CD14-positive monocyte (primary cell): ENCODE measurements at regions not wholly inside any gene's neighbourhood (a gene's known extent, or its start where the extent isn't known, plus 50 kb on each side); places are given as distances from the start of the nearest gene placed in this dataset.

ENCODE experiments used
- DNase-seq, 3 donors: peaks; one replicate each; pipeline ENCODE4 v3.0.0-alpha.2; 2011 to 2022
- H2AFZ ChIP-seq: 2 replicates; pipeline ENCODE4 v1.6.0; 2012; ENCODE audit warnings: mild to moderate bottlenecking, low read depth, low read length, inconsistent platforms; ENCODE audit not compliant: insufficient read depth, poor library complexity, severe bottlenecking
- H3K27ac ChIP-seq, 2 donors: 1 replicate in 1 of 2; 2 replicates in 1 of 2; pipeline ENCODE4 v1.5.1; 2012 to 2013; ENCODE audit warnings: low read length in 2 of 2, control low read depth in 1 of 2, inconsistent platforms in 1 of 2, low read depth in 1 of 2, mild to moderate bottlenecking in 1 of 2
- H3K27me3 ChIP-seq, 2 donors: one replicate each; pipeline versions ENCODE4 v1.6.0 to v1.6.1; 2011 to 2013; ENCODE audit warnings: low read length in 2 of 2; ENCODE audit not compliant: control insufficient read depth in 2 of 2, insufficient read depth in 2 of 2
- H3K36me3 ChIP-seq, 2 donors: replicated peaks in 1 of 2; 1 replicate in 1 of 2; 2 replicates in 1 of 2; pipeline versions ENCODE4 v1.5.1 to v1.6.1; 2012 to 2013; ENCODE audit warnings: low read length in 2 of 2, control low read depth in 1 of 2, inconsistent platforms in 1 of 2, mild to moderate bottlenecking in 1 of 2; ENCODE audit not compliant: insufficient read depth in 2 of 2, control insufficient read depth in 1 of 2
- H3K4me1 ChIP-seq, 2 donors: 1 replicate in 1 of 2; 2 replicates in 1 of 2; pipeline versions ENCODE4 v1.5.1 to v1.6.1; 2012 to 2013; ENCODE audit warnings: low read length in 2 of 2, control low read depth in 1 of 2, inconsistent platforms in 1 of 2, mild to moderate bottlenecking in 1 of 2, moderate library complexity in 1 of 2; ENCODE audit not compliant: insufficient read depth in 2 of 2, control insufficient read depth in 1 of 2
- H3K4me2 ChIP-seq: replicated peaks from 2 replicates; pipeline ENCODE3; 2012; ENCODE audit warnings: low read length, moderate library complexity, mild to moderate bottlenecking; ENCODE audit not compliant: poor library complexity, severe bottlenecking; ENCODE audit errors: extremely low read depth
- H3K4me3 ChIP-seq, 3 experiments: fragments of 200-600 bp in 1 of 3; sonication (generic) in 1 of 3; replicated peaks in 1 of 3; 1 replicate in 2 of 3; 2 replicates in 1 of 3; pipeline ENCODE4 v1.5.1; 2011 to 2013; ENCODE audit warnings: low read length in 3 of 3, mild to moderate bottlenecking in 3 of 3, control low read depth in 2 of 3, low read depth in 2 of 3, inconsistent platforms in 1 of 3, moderate library complexity in 1 of 3
- H3K79me2 ChIP-seq: 2 replicates; pipeline ENCODE4 v1.6.0; 2012; ENCODE audit warnings: mild to moderate bottlenecking, control low read depth, inconsistent platforms, low read length, moderate library complexity; ENCODE audit not compliant: insufficient read depth
- H3K9ac ChIP-seq: 2 replicates; pipeline ENCODE4 v1.6.0; 2017; ENCODE audit warnings: low read length, mild to moderate bottlenecking; ENCODE audit not compliant: insufficient read depth, poor library complexity, severe bottlenecking
- H3K9me3 ChIP-seq, 2 donors: replicated peaks in 1 of 2; 1 replicate in 1 of 2; 2 replicates in 1 of 2; pipeline versions ENCODE4 v1.5.1 to v1.6.1; 2012 to 2013; ENCODE audit warnings: low read length in 2 of 2, control low read depth in 1 of 2; ENCODE audit not compliant: control insufficient read depth in 1 of 2, insufficient read depth in 1 of 2
- H4K20me1 ChIP-seq: 2 replicates; pipeline ENCODE4 v1.6.0; 2012; ENCODE audit warnings: mild to moderate bottlenecking, low read length, control low read depth, moderate library complexity; ENCODE audit not compliant: insufficient read depth
- H3K27ac Mint-ChIP-seq, 7 donors: one replicate each; pipeline ENCODE4 v1.8.0; 2020; ENCODE audit warnings: mild to moderate bottlenecking in 7 of 7, mixed read lengths in 7 of 7, moderate library complexity in 6 of 7, inconsistent platforms in 2 of 7
- H3K27me3 Mint-ChIP-seq, 3 donors: one replicate each; pipeline ENCODE4 v1.8.0; 2021 to 2022; ENCODE audit warnings: low read depth in 3 of 3, mild to moderate bottlenecking in 3 of 3, mixed read lengths in 3 of 3, moderate library complexity in 3 of 3, inconsistent platforms in 1 of 3
- H3K36me3 Mint-ChIP-seq, 2 donors: one replicate each; pipeline ENCODE4 v1.8.0; 2020; ENCODE audit warnings: mixed read lengths in 2 of 2, inconsistent platforms in 1 of 2, mild to moderate bottlenecking in 1 of 2
- H3K4me1 Mint-ChIP-seq: one replicate; pipeline ENCODE4 v1.8.0; 2020; ENCODE audit warnings: mild to moderate bottlenecking, mixed read lengths
- H3K4me3 Mint-ChIP-seq, 2 donors: one replicate each; pipeline ENCODE4 v1.8.0; 2020; ENCODE audit warnings: mild to moderate bottlenecking in 2 of 2, mixed read lengths in 2 of 2, moderate library complexity in 1 of 2
- H3K9me3 Mint-ChIP-seq, 7 donors: one replicate each; pipeline ENCODE4 v1.8.0; 2020 to 2022; ENCODE audit warnings: mixed read lengths in 7 of 7, mild to moderate bottlenecking in 6 of 7, moderate library complexity in 6 of 7, inconsistent platforms in 2 of 7
- WGBS: methylation state at CpG from one replicate; pipeline ENCODE4 v1.1.5; 2013; ENCODE audit warnings: missing lambda C conversion rate; ENCODE audit not compliant: insufficient coverage; 5-methylcytosine and 5-hydroxymethylcytosine counted together
- intact Hi-C, 2 donors: fragments of 100-400 bp; cut with micrococcal nuclease; formaldehyde crosslinking; loops; one replicate each; pipeline versions ENCODE4 v1.15.0 to v1.15.1; 2023
- TF ChIP-seq, protein P1 (sequence below): fragments of 200-600 bp; IDR thresholded peaks from one replicate; pipeline ENCODE4 v1.8.0; 2022; ENCODE audit warnings: antibody characterized with exemption, mild to moderate bottlenecking

DNA sequence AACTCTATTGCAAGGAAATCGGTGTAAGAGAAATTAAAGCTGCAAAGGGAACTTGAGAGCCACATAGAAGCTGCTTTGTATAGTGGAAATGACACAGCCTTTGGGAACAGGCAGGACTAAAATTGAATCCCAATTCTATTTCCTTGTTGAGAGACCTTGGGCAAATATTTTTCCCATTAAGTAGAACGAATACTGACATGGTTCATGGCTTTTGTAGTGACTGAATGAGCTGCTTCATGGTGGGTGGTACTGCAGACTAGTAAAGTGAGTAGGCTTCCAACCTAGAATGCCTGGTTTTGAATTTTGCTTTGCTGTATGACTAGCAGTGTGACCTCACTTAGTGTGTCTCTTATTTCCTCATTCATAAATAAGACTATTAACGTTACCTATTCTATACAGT lies 182.2 kb upstream of the KCNIP4 start:
- no peaks in the 10 kb centered on the region for H3K27me3 ChIP-seq
- H3K79me2 ChIP-seq, result no peaks in the 10 kb centered on the region
- H3K9ac ChIP-seq, result no peak overlapping the region
- H3K36me3 Mint-ChIP-seq, result no peaks in the 10 kb centered on the region
- H3K4me1 Mint-ChIP-seq, result no peaks in the 10 kb centered on the region
- no peak overlapping the region for H3K4me3 Mint-ChIP-seq
- no peak overlapping the region for H3K4me2 ChIP-seq
- peaks cover 0 to 2% (median 0%) of the 10 kb centered on the region in 7 donors for H3K9me3 Mint-ChIP-seq
- no peaks in the 10 kb centered on the region for H4K20me1 ChIP-seq
- H3K4me1 ChIP-seq, result no peaks in the 10 kb centered on the region
- no peaks in the 10 kb centered on the region for H3K9me3 ChIP-seq
- H3K27me3 Mint-ChIP-seq, result no peaks in the 10 kb centered on the region
- H3K36me3 ChIP-seq, result no peaks in the 10 kb centered on the region
- no peak for DNase-seq
- H3K27ac ChIP-seq, result no peak overlapping the region
- WGBS, result 71% methylated on average over 1 of the region's 3 CpGs
- intact Hi-C loops, result no loop called here
- TF ChIP-seq, protein P1, sequence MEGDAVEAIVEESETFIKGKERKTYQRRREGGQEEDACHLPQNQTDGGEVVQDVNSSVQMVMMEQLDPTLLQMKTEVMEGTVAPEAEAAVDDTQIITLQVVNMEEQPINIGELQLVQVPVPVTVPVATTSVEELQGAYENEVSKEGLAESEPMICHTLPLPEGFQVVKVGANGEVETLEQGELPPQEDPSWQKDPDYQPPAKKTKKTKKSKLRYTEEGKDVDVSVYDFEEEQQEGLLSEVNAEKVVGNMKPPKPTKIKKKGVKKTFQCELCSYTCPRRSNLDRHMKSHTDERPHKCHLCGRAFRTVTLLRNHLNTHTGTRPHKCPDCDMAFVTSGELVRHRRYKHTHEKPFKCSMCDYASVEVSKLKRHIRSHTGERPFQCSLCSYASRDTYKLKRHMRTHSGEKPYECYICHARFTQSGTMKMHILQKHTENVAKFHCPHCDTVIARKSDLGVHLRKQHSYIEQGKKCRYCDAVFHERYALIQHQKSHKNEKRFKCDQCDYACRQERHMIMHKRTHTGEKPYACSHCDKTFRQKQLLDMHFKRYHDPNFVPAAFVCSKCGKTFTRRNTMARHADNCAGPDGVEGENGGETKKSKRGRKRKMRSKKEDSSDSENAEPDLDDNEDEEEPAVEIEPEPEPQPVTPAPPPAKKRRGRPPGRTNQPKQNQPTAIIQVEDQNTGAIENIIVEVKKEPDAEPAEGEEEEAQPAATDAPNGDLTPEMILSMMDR, result no peak
- H3K27ac Mint-ChIP-seq, result no peak overlapping the region
- no peak overlapping the region for H3K4me3 ChIP-seq
- H2AFZ ChIP-seq, result no peak overlapping the region

DNA sequence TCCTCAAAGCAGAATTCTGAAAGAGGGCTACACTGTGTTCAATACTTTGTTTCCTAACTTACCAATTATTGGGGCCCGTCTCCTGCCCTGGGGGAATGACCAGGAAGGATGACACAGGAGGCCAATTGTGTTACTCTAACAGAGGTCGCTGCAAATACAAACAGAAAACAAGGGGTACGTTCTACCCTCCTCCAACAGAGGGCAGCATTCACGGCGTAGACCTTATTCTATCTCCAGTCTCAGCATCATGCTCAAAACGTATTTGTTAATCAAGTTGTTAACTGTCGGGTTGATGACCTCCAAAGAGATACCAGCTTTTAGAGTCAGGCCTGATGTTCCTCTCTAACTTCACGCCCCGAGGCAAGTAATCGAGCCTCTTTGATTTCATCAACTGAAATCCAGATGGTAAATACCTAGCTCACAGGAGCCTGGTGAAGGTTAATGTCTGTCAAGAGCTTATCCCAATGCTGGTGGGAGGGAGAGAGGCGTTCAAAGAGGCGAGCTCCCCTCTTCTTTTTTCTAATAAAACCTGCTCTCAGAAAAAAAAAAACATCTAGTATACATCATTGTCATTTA lies 181.0 kb upstream of the KCNIP4 start:
- WGBS, result 17% methylated on average over 2 of the region's 12 CpGs
- Histone ChIP-seq H3K9me3 (no peaks in the 10 kb centered on the region), H3K4me2 (no peak overlapping the region), H3K9ac (no peak overlapping the region), H3K27me3 (no peaks in the 10 kb centered on the region), H3K36me3 (no peaks in the 10 kb centered on the region), H3K79me2 (no peaks in the 10 kb centered on the region), H3K4me3 (no peak overlapping the region), H4K20me1 (no peaks in the 10 kb centered on the region), H3K4me1 (no peaks in the 10 kb centered on the region), H3K27ac (no peak overlapping the region), H2AFZ (no peak overlapping the region)
- no peak overlapping the region for H3K4me3 Mint-ChIP-seq
- peaks cover 0 to 3% (median 0%) of the 10 kb centered on the region in 7 donors for H3K9me3 Mint-ChIP-seq
- no peaks in the 10 kb centered on the region for H3K4me1 Mint-ChIP-seq
- no peak for DNase-seq
- TF ChIP-seq, protein P1, result peak; percentile 10
- no peak overlapping the region for H3K27ac Mint-ChIP-seq
- no peaks in the 10 kb centered on the region for H3K36me3 Mint-ChIP-seq
- intact Hi-C loops, result no loop called here
- H3K27me3 Mint-ChIP-seq, result peaks cover 0 to 1% (median 0%) of the 10 kb centered on the region in 3 donors
